ENCODE measurements at regions not wholly inside any gene's neighbourhood (a gene's known extent, or its start where the extent isn't known, plus 50 kb on each side); places are given as distances from the start of the nearest gene placed in this dataset.

GRCh38 chr16:64138621-64139020 lies 983.2 kb downstream of the CDH11 start:
- TF ChIP-seq POLR2AphosphoS5 (IDR thresholded peaks at IDR 0.05), result no peak
- no peak for TF ChIP-seq POLR2A (IDR thresholded peaks at IDR 0.05)
- TF ChIP-seq CTCF (IDR thresholded peaks at IDR 0.05), result no peak
- no peak for TF ChIP-seq EP300 (IDR thresholded peaks at IDR 0.05)
